ENCODE measurements at regions not wholly inside any gene's neighbourhood (a gene's known extent, or its start where the extent isn't known, plus 50 kb on each side); places are given as distances from the start of the nearest gene placed in this dataset.

GRCh38 chr18:11260961-11261461 is 111.6 kb upstream of the PIEZO2 start:
- peak; percentile 10 for DNase-seq

GRCh38 chr18:11259469-11260150 is 110.2 kb upstream of the PIEZO2 start:
- DNase-seq, result no peak

GRCh38 chr18:11258039-11258610 is 108.8 kb upstream of the PIEZO2 start:
- no peak for DNase-seq

GRCh38 chr18:11256251-11256650 is 106.9 kb upstream of the PIEZO2 start:
- no peak for DNase-seq

- DNase-seq, result no peak
Observed at GRCh38 chr18:11251891-11252270, 102.5 kb upstream of the PIEZO2 start.

- no peak for DNase-seq
Observed at GRCh38 chr18:11251229-11251890, 102.0 kb upstream of the PIEZO2 start.

GRCh38 chr18:11249391-11249790 is 100.0 kb upstream of the PIEZO2 start:
- no peak for DNase-seq

- no peak for DNase-seq
Observed at GRCh38 chr18:11247381-11247970, 98.1 kb upstream of the PIEZO2 start.

GRCh38 chr18:11246495-11247300 is 97.3 kb upstream of the PIEZO2 start:
- no peak for DNase-seq

GRCh38 chr18:11245879-11246278 is 96.5 kb upstream of the PIEZO2 start:
- no peak for DNase-seq

- no peak for DNase-seq
Observed at GRCh38 chr18:11237484-11237883, 88.1 kb upstream of the PIEZO2 start.

GRCh38 chr18:11237066-11237465 is 87.7 kb upstream of the PIEZO2 start:
- DNase-seq, result no peak

- no peak for DNase-seq
Observed at GRCh38 chr18:11224153-11224552, 74.8 kb upstream of the PIEZO2 start.

GRCh38 chr18:11219571-11219970 is 70.2 kb upstream of the PIEZO2 start:
- no peak for DNase-seq

GRCh38 chr18:11215216-11215615 is 65.8 kb upstream of the PIEZO2 start:
- no peak for DNase-seq

GRCh38 chr18:11204020-11204419 is 54.7 kb upstream of the PIEZO2 start:
- no peak for DNase-seq

- no peak for DNase-seq
Observed at GRCh38 chr18:11199477-11199876, 50.1 kb upstream of the PIEZO2 start.

Measured in NCI-H1105 treated with DMSO at 0.1 percent for 48 hours (cell line).